HEK293 (cell line): ENCODE measurements at regions not wholly inside any gene's neighbourhood (a gene's known extent, or its start where the extent isn't known, plus 50 kb on each side); places are given as distances from the start of the nearest gene placed in this dataset.

Experiments used
- CTCF ChIA-PET: fragments of 350-600 bp; formaldehyde crosslinking; extraction: SDS; loops from one replicate; lab custom pipeline; 2021; ENCODE audit warnings: antibody characterized with exemption; lab: Yijun Ruan, JAX
- POLR2A ChIA-PET: fragments of 300-600 bp; formaldehyde crosslinking; extraction: SDS; loops from one replicate; lab custom pipeline; 2020; ENCODE audit warnings: antibody characterized with exemption, inconsistent platforms; lab: Yijun Ruan, JAX
- H3K27ac ChIP-seq: fragments of 200-500 bp; sonication (Bioruptor generic); 2 replicates; pipeline ENCODE4 v1.5.1; 2014; ENCODE audit warnings: low read depth, low read length, control low read depth, inconsistent platforms; ENCODE audit errors: extremely low read depth
- H3K36me3 ChIP-seq, 2 experiments: fragments of 200-500 bp in 1 of 2; sonication (Bioruptor generic) in 1 of 2; 1 replicate in 1 of 2; 2 replicates in 1 of 2; pipeline ENCODE4 v1.5.1; 2014 to 2017; ENCODE audit warnings: inconsistent platforms in 2 of 2, low read length in 2 of 2; ENCODE audit not compliant: control insufficient read depth in 2 of 2, insufficient read depth in 1 of 2
- H3K4me1 ChIP-seq: fragments of 200-500 bp; sonication (Bioruptor generic); 2 replicates; pipeline ENCODE4 v1.5.1; 2014; ENCODE audit warnings: mild to moderate bottlenecking, low read length, inconsistent platforms; ENCODE audit not compliant: control insufficient read depth, insufficient read depth
- H3K4me3 ChIP-seq: 2 replicates; pipeline ENCODE4 v1.5.1; 2011; ENCODE audit warnings: low read depth, mild to moderate bottlenecking, control low read depth, low read length, moderate library complexity
- H3K9me3 ChIP-seq: fragments of 200-500 bp; sonication (Bioruptor generic); 2 replicates; pipeline ENCODE4 v1.5.1; 2014; ENCODE audit warnings: low read depth, low read length, inconsistent platforms; ENCODE audit not compliant: control insufficient read depth, insufficient read depth
- HOXA7 ChIP-seq: sonication (generic); formaldehyde crosslinking; IDR thresholded peaks from 2 replicates; pipeline ENCODE4 v1.8.1; 2022; ENCODE audit warnings: missing genetic modification reagents, borderline replicate concordance
- SETDB1 ChIP-seq: IDR thresholded peaks from one replicate; pipeline ENCODE4 v1.6.1; 2017; ENCODE audit warnings: mild to moderate bottlenecking, low read length, moderate library complexity, mixed read lengths; ENCODE audit not compliant: insufficient read length
- ZNF146 ChIP-seq: fragments of 450-650 bp; formaldehyde crosslinking; IDR thresholded peaks from 2 replicates; pipeline ENCODE4 v1.5.1; 2016; ENCODE audit warnings: missing biosample characterization, missing genetic modification characterization
- ZNF23 ChIP-seq: fragments of 450-650 bp; formaldehyde crosslinking; IDR thresholded peaks from 2 replicates; pipeline ENCODE4 v1.5.1; 2016; ENCODE audit warnings: missing biosample characterization, missing genetic modification characterization, borderline replicate concordance
- ZNF292 ChIP-seq: fragments of 450-650 bp; formaldehyde crosslinking; IDR thresholded peaks from 2 replicates; pipeline ENCODE4 v1.5.1; 2016; ENCODE audit warnings: low read depth, missing biosample characterization, missing genetic modification characterization, borderline replicate concordance
- ZNF423 ChIP-seq: fragments of 450-650 bp; formaldehyde crosslinking; IDR thresholded peaks from 2 replicates; pipeline ENCODE4 v1.5.1; 2016; ENCODE audit warnings: missing biosample characterization, missing genetic modification characterization
- ZNF48 ChIP-seq: fragments of 450-650 bp; formaldehyde crosslinking; IDR thresholded peaks from 2 replicates; pipeline ENCODE4 v1.5.1; 2016; ENCODE audit warnings: missing biosample characterization, missing genetic modification characterization
- ZNF549 ChIP-seq: fragments of 450-650 bp; IDR thresholded peaks from 2 replicates; pipeline ENCODE4 v1.5.1; 2018; ENCODE audit warnings: missing biosample characterization, missing genetic modification characterization, mild to moderate bottlenecking, inconsistent platforms, moderate library complexity
- ZNF585B ChIP-seq: fragments of 450-650 bp; formaldehyde crosslinking; IDR thresholded peaks from 2 replicates; pipeline ENCODE4 v1.5.1; 2016; ENCODE audit warnings: missing biosample characterization, missing genetic modification characterization
- ZNF610 ChIP-seq: fragments of 450-650 bp; formaldehyde crosslinking; IDR thresholded peaks from 2 replicates; pipeline ENCODE4 v1.5.1; 2016; ENCODE audit warnings: missing biosample characterization, missing genetic modification characterization, borderline replicate concordance
- ZNF639 ChIP-seq: fragments of 450-650 bp; formaldehyde crosslinking; IDR thresholded peaks from 2 replicates; pipeline ENCODE4 v1.5.1; 2016; ENCODE audit warnings: missing biosample characterization, missing genetic modification characterization
- ZNF645 ChIP-seq: fragments of 450-650 bp; formaldehyde crosslinking; IDR thresholded peaks from 2 replicates; pipeline ENCODE4; 2016; ENCODE audit warnings: missing biosample characterization, missing genetic modification characterization
- TF ChIP-seq, protein P1 (sequence below): fragments of 450-650 bp; formaldehyde crosslinking; IDR thresholded peaks from 2 replicates; pipeline ENCODE4 v1.5.1; 2017; ENCODE audit warnings: missing biosample characterization, missing genetic modification characterization
- TF ChIP-seq, protein P2 (sequence below): fragments of 450-650 bp; formaldehyde crosslinking; optimal IDR thresholded peaks from 2 replicates; pipeline ENCODE3; 2016; ENCODE audit warnings: missing biosample characterization, mild to moderate bottlenecking, missing genetic modification characterization

GRCh38 chr12:98370976-98371375 is 144.4 kb upstream of the TMPO start:
- Histone ChIP-seq H3K27ac (no peak overlapping the region), H3K9me3 (no peaks in the 10 kb centered on the region), H3K4me3 (no peak overlapping the region), H3K36me3 (no peaks in the 10 kb centered on the region), H3K4me1 (no peaks in the 10 kb centered on the region)
- TF ChIP-seq ZNF549 (tag by site-specific recombination) (no peak), ZNF610 (tag by site-specific recombination) (no peak), ZNF292 (tag by site-specific recombination) (no peak), ZNF146 (tag by site-specific recombination) (no peak), ZNF645 (tag by site-specific recombination) (no peak), ZNF423 (tag by site-specific recombination) (no peak), ZNF639 (tag by site-specific recombination) (no peak)
- POLR2A ChIA-PET, result no interaction called here
- CTCF ChIA-PET, result interaction anchor here (0.7 to 3.4 kb wide), 3 partner anchors 144 to 929 kb away, joined by 3 to 13 read pairs (median 3); no protein-coding TSS in a partner anchor

DNA sequence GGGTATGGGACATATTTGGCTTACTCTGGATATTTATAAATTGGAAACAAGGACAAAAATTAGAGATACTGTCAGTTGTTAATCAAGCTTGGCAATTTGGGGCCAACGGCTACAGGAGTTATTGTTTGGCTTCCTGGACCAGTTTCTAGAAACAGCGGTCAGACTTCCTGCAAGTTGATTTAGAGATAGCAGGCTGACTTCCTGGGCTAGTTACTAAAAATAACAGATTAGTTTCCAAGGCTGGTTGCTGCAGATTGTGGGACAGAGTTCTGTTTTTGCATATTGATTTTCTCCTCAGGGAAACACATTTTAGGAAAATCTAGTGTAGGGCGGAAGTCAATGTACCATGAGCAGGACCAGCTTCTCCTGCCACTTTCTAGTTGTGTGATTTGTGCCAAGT is 144.0 kb upstream of the TMPO start:
- TF ChIP-seq ZNF23 (no peak), ZNF48 (tag by site-specific recombination) (no peak)
- no peaks in the 10 kb centered on the region for H3K9me3 ChIP-seq
- H3K36me3 ChIP-seq, result no peaks in the 10 kb centered on the region
- H3K4me1 ChIP-seq, result no peaks in the 10 kb centered on the region
- POLR2A ChIA-PET, result no interaction called here
- H3K4me3 ChIP-seq, result no peak overlapping the region
- H3K27ac ChIP-seq, result no peak overlapping the region
- CTCF ChIA-PET, result interaction anchor here (0.6 to 3.4 kb wide), 4 partner anchors 103 to 929 kb away, joined by 3 to 13 read pairs (median 3); no protein-coding TSS in a partner anchor

GRCh38 chr12:98372340-98373024 is 142.9 kb upstream of the TMPO start:
- no peak overlapping the region for H3K4me3 ChIP-seq
- no peaks in the 10 kb centered on the region for H3K36me3 ChIP-seq
- ChIA-PET CTCF (interaction anchor here (0.6 to 1.0 kb wide), 3 partner anchors 25 to 1217 kb away, joined by 3 to 4 read pairs (median 4); no protein-coding TSS in a partner anchor), POLR2A (no interaction called here)
- H3K4me1 ChIP-seq, result no peaks in the 10 kb centered on the region
- H3K9me3 ChIP-seq, result no peaks in the 10 kb centered on the region
- TF ChIP-seq ZNF585B (no peak), SETDB1 (no peak), HOXA7 (CRISPR knock-in tag) (no peak)
- TF ChIP-seq, protein P1, sequence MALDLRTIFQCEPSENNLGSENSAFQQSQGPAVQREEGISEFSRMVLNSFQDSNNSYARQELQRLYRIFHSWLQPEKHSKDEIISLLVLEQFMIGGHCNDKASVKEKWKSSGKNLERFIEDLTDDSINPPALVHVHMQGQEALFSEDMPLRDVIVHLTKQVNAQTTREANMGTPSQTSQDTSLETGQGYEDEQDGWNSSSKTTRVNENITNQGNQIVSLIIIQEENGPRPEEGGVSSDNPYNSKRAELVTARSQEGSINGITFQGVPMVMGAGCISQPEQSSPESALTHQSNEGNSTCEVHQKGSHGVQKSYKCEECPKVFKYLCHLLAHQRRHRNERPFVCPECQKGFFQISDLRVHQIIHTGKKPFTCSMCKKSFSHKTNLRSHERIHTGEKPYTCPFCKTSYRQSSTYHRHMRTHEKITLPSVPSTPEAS (tag by site-specific recombination), result no peak
- TF ChIP-seq, protein P2, sequence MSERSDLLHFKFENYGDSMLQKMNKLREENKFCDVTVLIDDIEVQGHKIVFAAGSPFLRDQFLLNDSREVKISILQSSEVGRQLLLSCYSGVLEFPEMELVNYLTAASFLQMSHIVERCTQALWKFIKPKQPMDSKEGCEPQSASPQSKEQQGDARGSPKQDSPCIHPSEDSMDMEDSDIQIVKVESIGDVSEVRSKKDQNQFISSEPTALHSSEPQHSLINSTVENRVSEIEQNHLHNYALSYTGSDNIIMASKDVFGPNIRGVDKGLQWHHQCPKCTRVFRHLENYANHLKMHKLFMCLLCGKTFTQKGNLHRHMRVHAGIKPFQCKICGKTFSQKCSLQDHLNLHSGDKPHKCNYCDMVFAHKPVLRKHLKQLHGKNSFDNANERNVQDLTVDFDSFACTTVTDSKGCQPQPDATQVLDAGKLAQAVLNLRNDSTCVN, result no peak
- no peak overlapping the region for H3K27ac ChIP-seq
